GM12878 (cell line): ENCODE measurements at regions not wholly inside any gene's neighbourhood (a gene's known extent, or its start where the extent isn't known, plus 50 kb on each side); places are given as distances from the start of the nearest gene placed in this dataset.

Experiments
- ATAC-seq: fragments of 200-7000 bp; cut with Tn5 transposase; 3 replicates; pipeline ENCODE4 v1.9.1; 2020; ENCODE audit warnings: mild to moderate bottlenecking, moderate library complexity
- BruUV-seq: library from RNA; stranded (reverse); fragments of 400-500 nt; replicated peaks from 2 replicates; lab custom pipeline; 2021; lab: Mats Ljungman, UMichigan
- CTCF ChIA-PET: fragments of 300-600 bp; sonication (Branson Sonifier 250); formaldehyde crosslinking; extraction: SDS; loops from one replicate; lab custom pipeline; 2021; ENCODE audit warnings: inconsistent platforms; lab: Yijun Ruan, JAX
- POLR2A ChIA-PET: fragments of 350-600 bp; formaldehyde crosslinking; extraction: SDS; loops from one replicate; lab custom pipeline; 2021; ENCODE audit warnings: inconsistent platforms; lab: Charles Lee
- RAD21 ChIA-PET: fragments of 300-600 bp; sonication (Branson Sonifier 250); formaldehyde crosslinking; loops from one replicate; lab custom pipeline; 2023; ENCODE audit warnings: antibody characterized with exemption; ENCODE audit not compliant: unreplicated experiment; lab: Charles Lee
- SMC1A ChIA-PET: fragments of 300-600 bp; sonication (Branson Sonifier 250); formaldehyde crosslinking; loops from one replicate; lab custom pipeline; 2023; ENCODE audit not compliant: unreplicated experiment, uncharacterized antibody; lab: Charles Lee
- DNase-seq: peaks from one replicate; pipeline ENCODE4 v3.0.0-alpha.2; 2011; ENCODE audit warnings: low read depth, low spot score
- FAIRE-seq: peaks from 3 replicates; lab custom pipeline; 2011; peaks lifted over from hg19 to GRCh38; lab: Jason Lieb, UNC
- H2AFZ ChIP-seq: 2 replicates; pipeline ENCODE4 v1.6.0; 2011; ENCODE audit warnings: low read depth, low read length, control low read depth; ENCODE audit not compliant: control insufficient read depth
- H3K27ac ChIP-seq: 2 replicates; pipeline ENCODE4 v1.5.1; 2011; ENCODE audit warnings: control low read depth; ENCODE audit not compliant: control insufficient read depth, insufficient read depth
- H3K27me3 ChIP-seq, 2 experiments: replicated peaks in 1 of 2; 2 replicates each; pipeline versions ENCODE4 v1.6.0 to v1.6.1; 2011; ENCODE audit warnings: low read length in 1 of 2; ENCODE audit not compliant: control insufficient read depth in 2 of 2, insufficient read depth in 2 of 2
- H3K36me3 ChIP-seq, 2 experiments: 2 replicates each; pipeline ENCODE4 v1.5.1; 2011; ENCODE audit warnings: low read length in 1 of 2; ENCODE audit not compliant: control insufficient read depth in 2 of 2, insufficient read depth in 2 of 2
- H3K4me1 ChIP-seq: 2 replicates; pipeline ENCODE4 v1.6.1; 2011; ENCODE audit warnings: mild to moderate bottlenecking, low read length, moderate library complexity, mixed read lengths; ENCODE audit not compliant: control insufficient read depth, insufficient read depth
- H3K4me2 ChIP-seq: 2 replicates; pipeline ENCODE4 v1.6.0; 2011; ENCODE audit warnings: control low read depth; ENCODE audit not compliant: control insufficient read depth, insufficient read depth
- H3K4me3 ChIP-seq: fragments of 200-600 bp; sonication (generic); 2 replicates; pipeline ENCODE4 v1.5.1; 2016
- H3K79me2 ChIP-seq: 2 replicates; pipeline ENCODE4 v1.6.0; 2011; ENCODE audit warnings: low read length; ENCODE audit not compliant: control insufficient read depth, insufficient read depth
- H3K9ac ChIP-seq: 2 replicates; pipeline ENCODE4 v1.8.0; 2011; ENCODE audit warnings: low read length, control low read depth, mixed read lengths; ENCODE audit not compliant: control insufficient read depth, insufficient read depth
- H3K9me3 ChIP-seq: replicated peaks from 3 replicates; pipeline ENCODE4 v1.5.1; 2011; ENCODE audit warnings: mild to moderate bottlenecking, low read length; ENCODE audit not compliant: control insufficient read depth, insufficient read depth
- H4K20me1 ChIP-seq: 2 replicates; pipeline ENCODE4 v1.6.0; 2011; ENCODE audit not compliant: control insufficient read depth, insufficient read depth
- BHLHE40 ChIP-seq, 2 experiments: fragments of 450-650 bp in 1 of 2; IDR thresholded peaks; 2 replicates each; pipeline ENCODE4 v1.6.1; 2011 to 2017; ENCODE audit warnings: low read depth in 2 of 2, borderline replicate concordance in 1 of 2, improper control_type of control experiment in 1 of 2, low read length in 1 of 2, mild to moderate bottlenecking in 1 of 2
- CBX3 ChIP-seq: fragments of 200-600 bp; sonication (generic); IDR thresholded peaks from 2 replicates; pipeline ENCODE4 v1.6.1; 2016; ENCODE audit warnings: low read depth, borderline replicate concordance
- HDGF ChIP-seq: fragments of 450-650 bp; IDR thresholded peaks from 2 replicates; pipeline ENCODE4 v1.6.1; 2016; ENCODE audit warnings: antibody characterized with exemption
- KAT2A ChIP-seq: conservative IDR thresholded peaks from 2 replicates; pipeline ENCODE4 v1.6.1; 2011; ENCODE audit warnings: low read depth, low read length; ENCODE audit not compliant: control insufficient read depth
- KDM1A ChIP-seq: fragments of 200-600 bp; sonication (generic); IDR thresholded peaks from 2 replicates; pipeline ENCODE4 v1.6.1; 2016; ENCODE audit warnings: borderline replicate concordance
- PML ChIP-seq: IDR thresholded peaks from 2 replicates; pipeline ENCODE4 v1.6.1; 2012; ENCODE audit warnings: low read length, inconsistent platforms
- POLR2A ChIP-seq: IDR thresholded peaks from 2 replicates; pipeline ENCODE4 v1.6.1; 2011; ENCODE audit warnings: low read depth, mild to moderate bottlenecking, low read length
- RFX5 ChIP-seq: IDR thresholded peaks from 2 replicates; pipeline ENCODE4 v1.6.1; 2011; ENCODE audit warnings: low read depth, low read length, improper control_type of control experiment
- SMAD5 ChIP-seq: IDR thresholded peaks from 2 replicates; pipeline ENCODE4 v1.6.1; 2016; ENCODE audit warnings: antibody characterized with exemption, low read depth
- TBL1XR1 ChIP-seq: IDR thresholded peaks from 2 replicates; pipeline ENCODE4 v1.6.1; 2012; ENCODE audit warnings: low read depth, low read length, improper control_type of control experiment
- WGBS: methylation state at CpG from one replicate; pipeline ENCODE4 v1.1.6; 2016; ENCODE audit warnings: low lambda C conversion rate; ENCODE audit not compliant: insufficient replicate concordance, insufficient coverage; ENCODE audit errors: missing lambda C conversion rate; 5-methylcytosine and 5-hydroxymethylcytosine counted together
- in situ Hi-C: fragments of 300-500 bp; cut with MboI; formaldehyde crosslinking; loops from 9 replicates; pipeline ENCODE4 v1.14.3; 2018; ENCODE audit warnings: mixed read lengths
- intact Hi-C: fragments of 100-400 bp; cut with micrococcal nuclease; formaldehyde crosslinking; loops from one replicate; pipeline ENCODE4 v1.14.2; 2022; ENCODE audit not compliant: unreplicated experiment
- TF ChIP-seq, protein P1 (sequence below): fragments of 450-650 bp; IDR thresholded peaks from 2 replicates; pipeline ENCODE4 v1.6.1; 2017; ENCODE audit warnings: mild to moderate bottlenecking, low read depth, inconsistent platforms; ENCODE audit not compliant: poor library complexity, severe bottlenecking
- TF ChIP-seq, protein P2 (sequence below): fragments of 450-650 bp; formaldehyde crosslinking; IDR thresholded peaks from 2 replicates; pipeline ENCODE4 v1.5.0; 2022; ENCODE audit warnings: mild to moderate bottlenecking, missing genetic modification characterization
- TF ChIP-seq, protein P3 (sequence below), 3 experiments: IDR thresholded peaks in 2 of 3; conservative IDR thresholded peaks in 1 of 3; 2 replicates each; pipeline ENCODE4 v1.5.1; 2011; ENCODE audit warnings: low read depth in 3 of 3, low read length in 3 of 3, mild to moderate bottlenecking in 3 of 3, control low read depth in 2 of 3, moderate library complexity in 2 of 3, inconsistent platforms in 1 of 3, mixed read lengths in 1 of 3; ENCODE audit not compliant: control insufficient read depth in 2 of 3, insufficient read depth in 1 of 3; ENCODE audit errors: extremely low read depth in 1 of 3
- TF ChIP-seq, protein P4 (sequence below): IDR thresholded peaks from 2 replicates; pipeline ENCODE4 v1.6.1; 2011; ENCODE audit warnings: low read depth, mild to moderate bottlenecking, low read length, moderate library complexity, borderline replicate concordance; ENCODE audit errors: extremely low read depth

DNA sequence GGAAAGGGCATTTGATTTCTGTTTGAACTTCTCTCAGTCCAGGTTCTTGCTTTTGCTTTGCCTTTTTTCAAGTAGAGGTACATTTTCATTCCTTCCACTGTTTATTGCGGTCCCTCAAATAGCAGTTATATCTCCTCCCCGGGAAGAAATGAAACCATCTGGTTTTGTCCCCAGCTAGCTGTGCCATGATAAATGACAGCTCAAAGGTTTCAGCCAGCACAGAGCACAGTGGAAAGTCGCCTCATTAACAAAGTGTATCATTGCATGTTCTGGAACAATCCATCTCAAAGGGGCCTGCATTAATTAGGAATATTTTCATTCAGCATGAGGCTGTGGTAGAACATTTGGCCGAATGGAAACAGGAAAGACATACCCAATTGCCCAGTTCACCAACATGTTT, 146.0 kb downstream of the EDN3 start (continued):
- TF ChIP-seq, protein P1, sequence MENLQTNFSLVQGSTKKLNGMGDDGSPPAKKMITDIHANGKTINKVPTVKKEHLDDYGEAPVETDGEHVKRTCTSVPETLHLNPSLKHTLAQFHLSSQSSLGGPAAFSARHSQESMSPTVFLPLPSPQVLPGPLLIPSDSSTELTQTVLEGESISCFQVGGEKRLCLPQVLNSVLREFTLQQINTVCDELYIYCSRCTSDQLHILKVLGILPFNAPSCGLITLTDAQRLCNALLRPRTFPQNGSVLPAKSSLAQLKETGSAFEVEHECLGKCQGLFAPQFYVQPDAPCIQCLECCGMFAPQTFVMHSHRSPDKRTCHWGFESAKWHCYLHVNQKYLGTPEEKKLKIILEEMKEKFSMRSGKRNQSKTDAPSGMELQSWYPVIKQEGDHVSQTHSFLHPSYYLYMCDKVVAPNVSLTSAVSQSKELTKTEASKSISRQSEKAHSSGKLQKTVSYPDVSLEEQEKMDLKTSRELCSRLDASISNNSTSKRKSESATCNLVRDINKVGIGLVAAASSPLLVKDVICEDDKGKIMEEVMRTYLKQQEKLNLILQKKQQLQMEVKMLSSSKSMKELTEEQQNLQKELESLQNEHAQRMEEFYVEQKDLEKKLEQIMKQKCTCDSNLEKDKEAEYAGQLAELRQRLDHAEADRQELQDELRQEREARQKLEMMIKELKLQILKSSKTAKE = no peak
- TF ChIP-seq CBX3 = no peak
- TF ChIP-seq, protein P2, sequence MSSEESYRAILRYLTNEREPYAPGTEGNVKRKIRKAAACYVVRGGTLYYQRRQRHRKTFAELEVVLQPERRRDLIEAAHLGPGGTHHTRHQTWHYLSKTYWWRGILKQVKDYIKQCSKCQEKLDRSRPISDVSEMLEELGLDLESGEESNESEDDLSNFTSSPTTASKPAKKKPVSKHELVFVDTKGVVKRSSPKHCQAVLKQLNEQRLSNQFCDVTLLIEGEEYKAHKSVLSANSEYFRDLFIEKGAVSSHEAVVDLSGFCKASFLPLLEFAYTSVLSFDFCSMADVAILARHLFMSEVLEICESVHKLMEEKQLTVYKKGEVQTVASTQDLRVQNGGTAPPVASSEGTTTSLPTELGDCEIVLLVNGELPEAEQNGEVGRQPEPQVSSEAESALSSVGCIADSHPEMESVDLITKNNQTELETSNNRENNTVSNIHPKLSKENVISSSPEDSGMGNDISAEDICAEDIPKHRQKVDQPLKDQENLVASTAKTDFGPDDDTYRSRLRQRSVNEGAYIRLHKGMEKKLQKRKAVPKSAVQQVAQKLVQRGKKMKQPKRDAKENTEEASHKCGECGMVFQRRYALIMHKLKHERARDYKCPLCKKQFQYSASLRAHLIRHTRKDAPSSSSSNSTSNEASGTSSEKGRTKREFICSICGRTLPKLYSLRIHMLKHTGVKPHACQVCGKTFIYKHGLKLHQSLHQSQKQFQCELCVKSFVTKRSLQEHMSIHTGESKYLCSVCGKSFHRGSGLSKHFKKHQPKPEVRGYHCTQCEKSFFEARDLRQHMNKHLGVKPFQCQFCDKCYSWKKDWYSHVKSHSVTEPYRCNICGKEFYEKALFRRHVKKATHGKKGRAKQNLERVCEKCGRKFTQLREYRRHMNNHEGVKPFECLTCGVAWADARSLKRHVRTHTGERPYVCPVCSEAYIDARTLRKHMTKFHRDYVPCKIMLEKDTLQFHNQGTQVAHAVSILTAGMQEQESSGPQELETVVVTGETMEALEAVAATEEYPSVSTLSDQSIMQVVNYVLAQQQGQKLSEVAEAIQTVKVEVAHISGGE (CRISPR knock-in tag) = no peak

DNA sequence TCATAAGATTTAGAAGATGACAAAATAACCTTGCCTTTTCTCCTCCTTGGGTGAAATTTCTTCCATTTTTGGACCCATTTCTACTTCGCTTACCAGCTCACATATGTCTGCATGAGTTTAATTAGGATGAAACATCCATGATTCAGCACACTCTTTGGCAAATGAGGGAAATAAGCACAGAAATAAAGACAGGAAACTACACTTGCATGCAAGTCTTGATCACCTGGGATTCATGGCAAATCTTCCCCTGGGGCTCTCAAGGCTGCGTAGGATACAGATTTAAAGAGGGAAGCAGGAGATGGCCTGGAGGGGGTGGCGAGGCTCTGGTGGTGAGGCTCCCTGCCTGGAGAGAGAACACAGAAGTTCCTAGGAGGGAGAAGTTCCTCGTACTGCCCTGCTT, 147.8 kb downstream of the EDN3 start:
- H3K27me3 ChIP-seq = peaks cover 0 to 6% of the 10 kb centered on the region in 2 experiments; a peak in 1 of 4 replicates
- in situ Hi-C loops (no loop called here), intact Hi-C loops (no loop called here)
- no peaks in the 10 kb centered on the region for H3K4me1 ChIP-seq
- H3K4me2 ChIP-seq = no peak overlapping the region
- no peak overlapping the region for H3K9ac ChIP-seq
- H4K20me1 ChIP-seq = no peaks in the 10 kb centered on the region
- FAIRE-seq (no peak), DNase-seq (no peak), ATAC-seq (no peak)
- no TSS peak for BruUV-seq
- no peak overlapping the region for H3K4me3 ChIP-seq
- no peak overlapping the region for H3K27ac ChIP-seq
- CTCF ChIA-PET = interaction anchor here (0.9 kb wide), 1 partner anchor 10 kb away, joined by 4 read pairs; no protein-coding TSS in a partner anchor
- POLR2A ChIA-PET = no interaction called here
- RAD21 ChIA-PET = no interaction called here
- SMC1A ChIA-PET = no interaction called here
- 0% methylated on average over 4 of the region's 4 CpGs for WGBS
- H2AFZ ChIP-seq = no peak overlapping the region
- no peaks in the 10 kb centered on the region for H3K79me2 ChIP-seq
- H3K9me3 ChIP-seq = no peaks in the 10 kb centered on the region
- H3K36me3 ChIP-seq = no peaks in the 10 kb centered on the region
- TF ChIP-seq RFX5 (no peak), HDGF (no peak), BHLHE40 (IDR thresholded peaks at IDR 0.05; ENCODE audit: borderline replicate concordance in 1 of 2, low read depth in 2 of 2, low read length in 1 of 2) (no peak), SMAD5 (no peak), POLR2A (no peak), KAT2A (no peak), TBL1XR1 (no peak), PML (no peak), KDM1A (no peak)
- TF ChIP-seq, protein P3, sequence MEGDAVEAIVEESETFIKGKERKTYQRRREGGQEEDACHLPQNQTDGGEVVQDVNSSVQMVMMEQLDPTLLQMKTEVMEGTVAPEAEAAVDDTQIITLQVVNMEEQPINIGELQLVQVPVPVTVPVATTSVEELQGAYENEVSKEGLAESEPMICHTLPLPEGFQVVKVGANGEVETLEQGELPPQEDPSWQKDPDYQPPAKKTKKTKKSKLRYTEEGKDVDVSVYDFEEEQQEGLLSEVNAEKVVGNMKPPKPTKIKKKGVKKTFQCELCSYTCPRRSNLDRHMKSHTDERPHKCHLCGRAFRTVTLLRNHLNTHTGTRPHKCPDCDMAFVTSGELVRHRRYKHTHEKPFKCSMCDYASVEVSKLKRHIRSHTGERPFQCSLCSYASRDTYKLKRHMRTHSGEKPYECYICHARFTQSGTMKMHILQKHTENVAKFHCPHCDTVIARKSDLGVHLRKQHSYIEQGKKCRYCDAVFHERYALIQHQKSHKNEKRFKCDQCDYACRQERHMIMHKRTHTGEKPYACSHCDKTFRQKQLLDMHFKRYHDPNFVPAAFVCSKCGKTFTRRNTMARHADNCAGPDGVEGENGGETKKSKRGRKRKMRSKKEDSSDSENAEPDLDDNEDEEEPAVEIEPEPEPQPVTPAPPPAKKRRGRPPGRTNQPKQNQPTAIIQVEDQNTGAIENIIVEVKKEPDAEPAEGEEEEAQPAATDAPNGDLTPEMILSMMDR (IDR thresholded peaks at IDR 0.05 in 2 of 3, conservative IDR thresholded peaks at IDR 0.05 in 1 of 3; ENCODE audit: control insufficient read depth in 2 of 3, extremely low read depth in 1 of 3, insufficient read depth in 1 of 3, low read depth in 3 of 3, low read length in 3 of 3) = no peak
- TF ChIP-seq, protein P4, sequence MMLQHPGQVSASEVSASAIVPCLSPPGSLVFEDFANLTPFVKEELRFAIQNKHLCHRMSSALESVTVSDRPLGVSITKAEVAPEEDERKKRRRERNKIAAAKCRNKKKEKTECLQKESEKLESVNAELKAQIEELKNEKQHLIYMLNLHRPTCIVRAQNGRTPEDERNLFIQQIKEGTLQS = no peak
